ENCODE measurements at regions not wholly inside any gene's neighbourhood (a gene's known extent, or its start where the extent isn't known, plus 50 kb on each side); places are given as distances from the start of the nearest gene placed in this dataset.

DNA sequence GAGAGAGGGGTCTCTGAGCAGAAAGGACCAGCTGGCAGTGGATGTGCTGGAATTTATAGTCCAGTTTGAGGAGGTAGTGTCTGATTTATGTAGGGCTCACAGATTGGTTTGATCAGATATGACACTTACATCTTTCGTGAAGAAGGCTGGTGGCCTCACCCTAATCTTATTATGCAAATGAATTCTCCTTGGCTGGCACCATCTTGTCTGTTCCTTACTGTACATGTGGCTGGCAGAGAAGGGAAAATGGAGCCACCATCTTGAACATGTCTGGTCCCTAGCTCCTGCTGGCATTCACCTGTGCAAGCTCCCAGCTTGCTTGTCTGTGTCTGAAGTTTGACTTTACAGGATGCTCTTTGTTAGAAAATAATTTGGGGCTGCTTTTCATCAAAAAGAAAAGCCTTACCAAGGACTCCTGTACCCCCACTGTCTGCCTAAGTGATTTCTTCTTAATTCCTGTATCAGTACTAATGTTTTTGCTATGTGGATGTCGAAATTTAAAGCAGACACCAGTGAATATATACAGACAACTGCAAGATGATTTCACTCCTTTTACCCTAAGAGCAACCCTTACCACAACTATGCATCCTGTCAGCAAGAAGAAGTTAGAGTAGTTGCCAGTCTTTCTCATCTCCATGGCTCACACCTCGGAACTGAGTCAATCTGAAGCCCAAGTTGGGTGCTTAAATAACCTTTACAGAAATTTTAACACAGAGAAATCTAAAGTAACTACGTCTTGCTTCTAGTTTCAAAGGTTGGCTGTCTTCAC is 322.0 kb upstream of the SEMA3D start:
- intact Hi-C loops (cut with DNase I): no loop called here
- H3K4me3 ChIP-seq: no peak overlapping the region
- H3K4me1 ChIP-seq: no peaks in the 10 kb centered on the region
- H3K9me3 ChIP-seq: no peaks in the 10 kb centered on the region
- no peaks in the 10 kb centered on the region for H3K36me3 ChIP-seq
- DNase-seq: no peak
- no peaks in the 10 kb centered on the region for H3K27me3 ChIP-seq
- TF ChIP-seq POLR2A (IDR thresholded peaks at IDR 0.05): no peak
- TF ChIP-seq, protein P1, sequence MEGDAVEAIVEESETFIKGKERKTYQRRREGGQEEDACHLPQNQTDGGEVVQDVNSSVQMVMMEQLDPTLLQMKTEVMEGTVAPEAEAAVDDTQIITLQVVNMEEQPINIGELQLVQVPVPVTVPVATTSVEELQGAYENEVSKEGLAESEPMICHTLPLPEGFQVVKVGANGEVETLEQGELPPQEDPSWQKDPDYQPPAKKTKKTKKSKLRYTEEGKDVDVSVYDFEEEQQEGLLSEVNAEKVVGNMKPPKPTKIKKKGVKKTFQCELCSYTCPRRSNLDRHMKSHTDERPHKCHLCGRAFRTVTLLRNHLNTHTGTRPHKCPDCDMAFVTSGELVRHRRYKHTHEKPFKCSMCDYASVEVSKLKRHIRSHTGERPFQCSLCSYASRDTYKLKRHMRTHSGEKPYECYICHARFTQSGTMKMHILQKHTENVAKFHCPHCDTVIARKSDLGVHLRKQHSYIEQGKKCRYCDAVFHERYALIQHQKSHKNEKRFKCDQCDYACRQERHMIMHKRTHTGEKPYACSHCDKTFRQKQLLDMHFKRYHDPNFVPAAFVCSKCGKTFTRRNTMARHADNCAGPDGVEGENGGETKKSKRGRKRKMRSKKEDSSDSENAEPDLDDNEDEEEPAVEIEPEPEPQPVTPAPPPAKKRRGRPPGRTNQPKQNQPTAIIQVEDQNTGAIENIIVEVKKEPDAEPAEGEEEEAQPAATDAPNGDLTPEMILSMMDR (IDR thresholded peaks at IDR 0.05): no peak
- no peak overlapping the region for H3K27ac ChIP-seq
- 52 to 65% methylated on average over 4 of the region's 4 CpGs for WGBS, 2 donors

DNA sequence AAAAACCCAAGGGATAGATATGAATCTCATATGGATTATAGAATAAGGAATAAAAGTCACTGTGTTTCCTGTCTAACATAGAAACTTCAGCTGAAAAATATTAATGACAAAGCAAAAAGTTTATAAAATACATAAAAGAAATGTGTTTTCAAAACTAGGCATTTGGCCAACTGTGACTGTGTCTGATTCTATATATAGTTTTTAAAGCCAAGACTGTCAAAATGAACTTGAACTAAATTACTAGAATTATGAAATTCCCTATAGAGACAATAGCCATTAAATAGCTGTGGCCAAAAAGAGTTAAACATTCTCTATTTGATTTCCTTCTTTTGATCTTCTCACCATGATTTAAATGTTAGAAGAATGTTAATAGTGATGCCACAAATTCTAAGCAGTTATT is 311.2 kb upstream of the SEMA3D start:
- Histone ChIP-seq H3K4me3 (no peak overlapping the region), H3K36me3 (no peaks in the 10 kb centered on the region), H3K27me3 (no peaks in the 10 kb centered on the region), H3K4me1 (no peaks in the 10 kb centered on the region), H3K9me3 (no peaks in the 10 kb centered on the region), H3K27ac (no peak overlapping the region)
- TF ChIP-seq, protein P1 (IDR thresholded peaks at IDR 0.05): no peak
- no peak for TF ChIP-seq POLR2A (IDR thresholded peaks at IDR 0.05)
- no peak for DNase-seq
- intact Hi-C loops (cut with DNase I): no loop called here

DNA sequence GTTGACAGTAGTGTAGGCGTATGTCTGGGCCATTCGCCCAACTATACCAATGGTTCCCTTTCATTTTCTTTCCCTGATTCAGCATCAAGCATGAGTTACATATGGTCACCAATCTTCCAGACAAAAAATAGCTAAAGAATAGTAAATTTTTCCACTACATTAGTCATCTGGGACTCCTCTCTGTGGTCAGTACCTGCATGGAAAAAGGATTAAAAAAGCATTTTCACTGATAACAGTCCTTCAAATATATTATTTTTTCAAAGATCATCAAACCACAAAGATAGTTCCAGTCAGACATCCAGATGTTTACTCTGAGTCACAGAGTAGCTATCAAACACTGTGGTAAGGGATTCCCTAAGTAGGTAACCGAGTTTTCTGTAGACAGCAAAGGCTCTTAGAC is 302.6 kb upstream of the SEMA3D start:
- Histone ChIP-seq H3K9me3 (no peaks in the 10 kb centered on the region), H3K4me1 (no peaks in the 10 kb centered on the region), H3K27me3 (no peaks in the 10 kb centered on the region), H3K27ac (no peak overlapping the region), H3K36me3 (no peaks in the 10 kb centered on the region), H3K4me3 (no peak overlapping the region)
- TF ChIP-seq, protein P1 (IDR thresholded peaks at IDR 0.05): no peak
- TF ChIP-seq POLR2A (IDR thresholded peaks at IDR 0.05): no peak
- 54 to 55% methylated on average over 3 of the region's 3 CpGs for WGBS, 2 donors
- no peak for DNase-seq
- intact Hi-C loops (cut with DNase I): no loop called here

DNA sequence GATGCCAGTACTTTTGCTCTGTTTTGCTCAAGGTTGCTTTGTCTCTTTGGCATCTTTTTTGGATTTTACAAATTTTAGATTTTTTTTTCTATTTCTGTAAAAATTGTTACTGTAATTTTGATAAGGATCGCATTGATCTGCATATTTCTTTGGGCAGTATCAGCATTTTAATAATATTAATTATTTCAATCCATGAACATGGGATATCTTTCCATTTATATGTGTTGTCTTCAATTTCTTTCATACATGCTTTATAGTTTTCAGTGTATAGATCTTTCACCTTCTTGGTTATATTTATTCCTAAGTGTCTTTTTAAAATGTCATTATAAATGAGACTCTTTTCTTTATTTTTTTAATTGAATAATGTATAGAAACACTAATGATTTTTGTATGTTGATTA is 301.6 kb upstream of the SEMA3D start:
- intact Hi-C loops (cut with DNase I): no loop called here

DNA sequence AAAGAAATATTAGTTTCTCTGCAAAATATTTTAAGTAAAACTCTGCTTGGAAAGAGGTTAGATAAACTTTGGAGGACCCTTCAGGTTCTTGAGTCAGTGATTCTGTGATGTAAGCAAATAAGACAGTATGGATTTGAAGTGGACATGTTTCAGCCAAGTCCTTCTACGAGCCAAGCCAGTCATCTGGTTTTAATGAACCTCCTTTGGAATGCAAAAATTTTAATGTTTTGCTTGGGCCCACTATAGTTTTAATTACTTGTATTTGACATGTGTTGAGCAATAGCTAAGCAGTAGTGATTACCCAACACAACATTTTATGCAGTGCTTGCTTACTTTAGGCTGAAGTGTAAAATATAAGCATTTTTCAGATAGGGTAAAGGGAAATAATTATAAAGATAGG is 296.3 kb upstream of the SEMA3D start:
- no peaks in the 10 kb centered on the region for H3K27me3 ChIP-seq
- WGBS, 2 donors: 22 to 36% methylated on average over 1 of the region's 1 CpG
- H3K27ac ChIP-seq: no peak overlapping the region
- no peaks in the 10 kb centered on the region for H3K9me3 ChIP-seq
- no peak for TF ChIP-seq POLR2A (IDR thresholded peaks at IDR 0.05)
- TF ChIP-seq, protein P1 (IDR thresholded peaks at IDR 0.05): no peak
- H3K36me3 ChIP-seq: no peaks in the 10 kb centered on the region
- no peak for DNase-seq
- H3K4me3 ChIP-seq: no peak overlapping the region
- intact Hi-C loops (cut with DNase I): no loop called here
- no peaks in the 10 kb centered on the region for H3K4me1 ChIP-seq

More for the DNA sequence above, 301.6 kb upstream of the SEMA3D start:
- Histone ChIP-seq H3K27me3 (no peaks in the 10 kb centered on the region), H3K9me3 (no peaks in the 10 kb centered on the region), H3K36me3 (no peaks in the 10 kb centered on the region), H3K4me3 (no peak overlapping the region), H3K4me1 (no peaks in the 10 kb centered on the region), H3K27ac (no peak overlapping the region)
- no peak for TF ChIP-seq POLR2A (IDR thresholded peaks at IDR 0.05)
- TF ChIP-seq, protein P1 (IDR thresholded peaks at IDR 0.05): no peak
- DNase-seq: no peak
- WGBS, 2 donors: 90 to 95% methylated on average over 1 of the region's 1 CpG

Data from esophagus squamous epithelium (tissue), 5 donors.